H1 (cell line): ENCODE measurements at regions not wholly inside any gene's neighbourhood (a gene's known extent, or its start where the extent isn't known, plus 50 kb on each side); places are given as distances from the start of the nearest gene placed in this dataset.

Experiments
- CTCF ChIA-PET: fragments of 300-600 bp; sonication (Branson Sonifier 250); formaldehyde crosslinking; loops from one replicate; lab custom pipeline; 2021; ENCODE audit not compliant: partially characterized antibody; lab: Charles Lee
- POLR2A ChIA-PET: fragments of 300-600 bp; sonication (Branson Sonifier 250); formaldehyde crosslinking; loops from one replicate; lab custom pipeline; 2021; ENCODE audit warnings: inconsistent platforms; ENCODE audit not compliant: partially characterized antibody; lab: Charles Lee
- DNase-seq, 2 experiments: peaks; one replicate each; pipeline versions ENCODE4 v3.0.0 to v3.0.0-alpha.2; 2010 to 2022; ENCODE audit warnings: low spot score in 2 of 2, low read depth in 1 of 2, mixed read lengths in 1 of 2
- FAIRE-seq: peaks from 2 replicates; lab custom pipeline; 2011; peaks lifted over from hg19 to GRCh38; lab: Jason Lieb, UNC
- H2AFZ ChIP-seq: 2 replicates; pipeline ENCODE4 v1.8.1; 2012; ENCODE audit warnings: low read length, inconsistent platforms
- H2AK5ac ChIP-seq: 2 replicates; pipeline ENCODE4 v1.6.1; 2013; ENCODE audit warnings: low read depth, low read length
- H2BK120ac ChIP-seq: replicated peaks from 2 replicates; pipeline ENCODE3; 2013; ENCODE audit warnings: low read depth, low read length, inconsistent platforms
- H2BK12ac ChIP-seq: 2 replicates; pipeline ENCODE4 v1.6.1; 2013; ENCODE audit warnings: low read depth, low read length
- H2BK15ac ChIP-seq: 2 replicates; pipeline ENCODE4 v1.6.1; 2013; ENCODE audit warnings: low read length
- H2BK20ac ChIP-seq: 2 replicates; pipeline ENCODE4 v1.6.1; 2013; ENCODE audit warnings: low read length
- H2BK5ac ChIP-seq: 2 replicates; pipeline ENCODE4 v1.6.1; 2013; ENCODE audit warnings: low read depth, low read length
- H3K14ac ChIP-seq: 2 replicates; pipeline ENCODE4 v1.6.1; 2013; ENCODE audit warnings: inconsistent platforms; ENCODE audit not compliant: insufficient read length
- H3K18ac ChIP-seq: 2 replicates; pipeline ENCODE4 v1.6.1; 2013; ENCODE audit warnings: low read length; ENCODE audit errors: extremely low read depth
- H3K23ac ChIP-seq: 2 replicates; pipeline ENCODE4 v1.6.1; 2013; ENCODE audit warnings: inconsistent platforms; ENCODE audit not compliant: insufficient read length
- H3K23me2 ChIP-seq: 2 replicates; pipeline ENCODE4 v1.6.1; 2013; ENCODE audit warnings: low read depth, low read length
- H3K27ac ChIP-seq: 2 replicates; pipeline ENCODE4 v1.6.1; 2011; ENCODE audit warnings: low read depth, low read length, inconsistent platforms
- H3K27me3 ChIP-seq, 4 experiments: replicated peaks in 1 of 4; 1 replicate in 1 of 4; 2 replicates in 3 of 4; pipeline versions ENCODE4 v1.6.1 to v1.8.1; 2011 to 2013; ENCODE audit warnings: low read length in 3 of 4, mild to moderate bottlenecking in 3 of 4, inconsistent platforms in 2 of 4, mixed read lengths in 2 of 4, moderate library complexity in 1 of 4; ENCODE audit not compliant: control insufficient read depth in 3 of 4, insufficient read depth in 3 of 4; ENCODE audit errors: extremely low read depth in 1 of 4
- H3K36me3 ChIP-seq, 4 experiments: 2 replicates each; pipeline versions ENCODE4 v1.6.1 to v1.8.1; 2011 to 2013; ENCODE audit warnings: mild to moderate bottlenecking in 4 of 4, low read length in 3 of 4, moderate library complexity in 2 of 4, control low read depth in 1 of 4, inconsistent platforms in 1 of 4; ENCODE audit not compliant: insufficient read depth in 4 of 4, control insufficient read depth in 2 of 4
- H3K4ac ChIP-seq: replicated peaks from 2 replicates; pipeline ENCODE3; 2013; ENCODE audit warnings: low read length, low read depth, mixed read lengths, inconsistent platforms; ENCODE audit not compliant: insufficient read length
- H3K4me1 ChIP-seq, 4 experiments: replicated peaks in 1 of 4; 1 replicate in 1 of 4; 2 replicates in 3 of 4; pipeline versions ENCODE4 v1.6.1 to v1.8.1; 2011 to 2013; ENCODE audit warnings: low read length in 3 of 4, inconsistent platforms in 2 of 4, mixed read lengths in 1 of 4; ENCODE audit not compliant: insufficient read depth in 4 of 4, control insufficient read depth in 3 of 4
- H3K4me2 ChIP-seq, 2 experiments: 2 replicates each; pipeline versions ENCODE4 v1.6.1 to v1.8.1; 2011 to 2013; ENCODE audit warnings: low read depth in 2 of 2, low read length in 2 of 2, control low read depth in 1 of 2, inconsistent platforms in 1 of 2, mild to moderate bottlenecking in 1 of 2; ENCODE audit not compliant: insufficient read depth in 1 of 2
- H3K4me3 ChIP-seq, 4 experiments: fragments of 200-600, 300-600 bp in 1 of 4; sonication (generic), shearing (Covaris generic), sonication (Bioruptor Twin) in 1 of 4; 2 replicates each; pipeline versions ENCODE4 v1.5.1 to v1.8.1; 2011 to 2016; ENCODE audit warnings: low read length in 4 of 4, low read depth in 3 of 4, control low read depth in 2 of 4, inconsistent platforms in 2 of 4, mild to moderate bottlenecking in 2 of 4, mixed read lengths in 1 of 4, moderate library complexity in 1 of 4; ENCODE audit not compliant: insufficient read depth in 2 of 4; ENCODE audit errors: extremely low read depth in 1 of 4
- H3K56ac ChIP-seq: replicated peaks from 2 replicates; pipeline ENCODE3; 2013; ENCODE audit warnings: low read depth, mild to moderate bottlenecking, mixed read lengths, low read length, inconsistent platforms; ENCODE audit not compliant: insufficient read length
- H3K79me1 ChIP-seq: 2 replicates; pipeline ENCODE4 v1.6.1; 2013; ENCODE audit warnings: low read depth, low read length, control low read depth
- H3K79me2 ChIP-seq, 2 experiments: 2 replicates each; pipeline versions ENCODE4 v1.6.1 to v1.8.1; 2012 to 2013; ENCODE audit warnings: low read length in 2 of 2, mild to moderate bottlenecking in 2 of 2, inconsistent platforms in 1 of 2; ENCODE audit not compliant: insufficient read depth in 2 of 2, control insufficient read depth in 1 of 2
- H3K9ac ChIP-seq, 4 experiments: replicated peaks in 1 of 4; 1 replicate in 1 of 4; 2 replicates in 3 of 4; pipeline versions ENCODE4 v1.6.1 to v1.8.1; 2011 to 2013; ENCODE audit warnings: low read depth in 3 of 4, low read length in 3 of 4, control low read depth in 2 of 4, mild to moderate bottlenecking in 2 of 4, moderate library complexity in 2 of 4, inconsistent platforms in 1 of 4; ENCODE audit errors: extremely low read depth in 1 of 4
- H3K9me3 ChIP-seq, 2 experiments: 2 replicates each; pipeline versions ENCODE4 v1.6.1 to v1.8.1; 2012 to 2013; ENCODE audit warnings: mild to moderate bottlenecking in 2 of 2, moderate library complexity in 2 of 2, control low read depth in 1 of 2, inconsistent platforms in 1 of 2, low read depth in 1 of 2, low read length in 1 of 2, mixed read lengths in 1 of 2; ENCODE audit not compliant: insufficient read depth in 2 of 2
- H4K20me1 ChIP-seq, 2 experiments: replicated peaks in 1 of 2; 2 replicates each; pipeline versions ENCODE3 to v1.8.1; 2011 to 2013; ENCODE audit warnings: inconsistent platforms in 2 of 2, low read length in 2 of 2, mild to moderate bottlenecking in 1 of 2; ENCODE audit not compliant: insufficient read depth in 2 of 2, control insufficient read depth in 1 of 2
- H4K5ac ChIP-seq: 2 replicates; pipeline ENCODE4 v1.6.1; 2013; ENCODE audit warnings: low read length, low read depth, mixed read lengths, inconsistent platforms; ENCODE audit not compliant: insufficient read length
- H4K8ac ChIP-seq: 2 replicates; pipeline ENCODE4 v1.8.0; 2013; ENCODE audit warnings: mild to moderate bottlenecking, moderate library complexity, low read length, inconsistent platforms; ENCODE audit not compliant: insufficient read depth; ENCODE audit errors: extremely low read depth
- H4K91ac ChIP-seq: replicated peaks from 2 replicates; pipeline ENCODE3; 2013; ENCODE audit warnings: low read length, mixed read lengths, inconsistent platforms; ENCODE audit not compliant: insufficient read length
- ATF2 ChIP-seq: IDR thresholded peaks from 2 replicates; pipeline ENCODE4 v1.6.1; 2012; ENCODE audit warnings: low read length, inconsistent platforms
- CBX5 ChIP-seq: fragments of 300-800, 300-1000 bp; sonication (generic); IDR thresholded peaks from 2 replicates; pipeline ENCODE4 v1.7.1; 2016; ENCODE audit warnings: antibody characterized with exemption, low read length, low read depth
- RFX5 ChIP-seq: IDR thresholded peaks from 2 replicates; pipeline ENCODE4 v1.6.1; 2011; ENCODE audit warnings: low read depth, low read length, improper control_type of control experiment, borderline replicate concordance
- TEAD4 ChIP-seq: IDR thresholded peaks from 2 replicates; pipeline ENCODE4 v1.6.1; 2012; ENCODE audit warnings: low read depth, low read length, inconsistent platforms, mixed read lengths
- ZNF274 ChIP-seq: IDR thresholded peaks from 2 replicates; pipeline ENCODE4 v1.7.0; 2012; ENCODE audit warnings: low read length, borderline replicate concordance; ENCODE audit errors: extremely low read depth
- WGBS, 2 experiments: shearing (Covaris generic) in 1 of 2; methylation state at CpG; one replicate each; pipeline versions ENCODE4 v1.1.6 to v1.1.7; 2013 to 2015; ENCODE audit warnings: low lambda C conversion rate in 2 of 2, mixed read lengths in 2 of 2, inconsistent platforms in 1 of 2, low coverage in 1 of 2, missing lambda C conversion rate in 1 of 2; ENCODE audit not compliant: insufficient replicate concordance in 2 of 2, insufficient coverage in 1 of 2, insufficient read length in 1 of 2; ENCODE audit errors: extremely low coverage in 1 of 2, missing lambda C conversion rate in 1 of 2; 5-methylcytosine and 5-hydroxymethylcytosine counted together

GRCh38 chr1:53379662-53380002 lies 51.8 kb upstream of the LRP8 start:
- H3K18ac ChIP-seq: no peak overlapping the region
- no peak overlapping the region for H3K4me2 ChIP-seq
- CTCF ChIA-PET: interaction anchor here (0.9 to 3.4 kb wide), 5 partner anchors 9 to 101 kb away, joined by 3 to 12 read pairs (median 3); no protein-coding TSS in a partner anchor
- no peaks in the 10 kb centered on the region for H3K79me2 ChIP-seq
- H3K4me1 ChIP-seq: peaks cover 0 to 6% (median 3%) of the 10 kb centered on the region in 4 experiments; a peak in 3 of 7 replicates
- H2AK5ac ChIP-seq: no peak overlapping the region
- no peak overlapping the region for H3K27ac ChIP-seq
- no peak overlapping the region for H2AFZ ChIP-seq
- no peak for TF ChIP-seq RFX5
- no peak for TF ChIP-seq ATF2
- no peak for TF ChIP-seq TEAD4
- no peak for TF ChIP-seq CBX5
- TF ChIP-seq ZNF274: no peak
- WGBS, 2 experiments: 95% methylated on average over 4 of the region's 4 CpGs; no CpG with 5 or more reads in 1 of the 2 experiments
- DNase-seq: peak in 1 of 2 experiments; percentile 32
- H3K23me2 ChIP-seq: no peaks in the 10 kb centered on the region; the same call in 1 of the 2 replicates
- 0 out of 2 replicates have a peak overlapping the region, but pooled peaks have one; percentile 20 for H2BK15ac ChIP-seq
- H4K5ac ChIP-seq: no peak overlapping the region
- H4K8ac ChIP-seq: no peak overlapping the region
- H3K9ac ChIP-seq: no peak overlapping the region
- no peak overlapping the region for H4K91ac ChIP-seq
- no peak overlapping the region for H3K4me3 ChIP-seq
- FAIRE-seq: no peak
- H2BK120ac ChIP-seq: no peak overlapping the region
- H3K23ac ChIP-seq: no peak overlapping the region
- H3K79me1 ChIP-seq: no peaks in the 10 kb centered on the region
- no peak overlapping the region for H2BK5ac ChIP-seq
- POLR2A ChIA-PET: interaction anchor here (1.1 kb wide), 1 partner anchor 53 kb away, joined by 3 read pairs; no protein-coding TSS in a partner anchor
- H3K56ac ChIP-seq: no peak overlapping the region
- no peak overlapping the region for H2BK12ac ChIP-seq
- no peaks in the 10 kb centered on the region for H3K36me3 ChIP-seq
- no peaks in the 10 kb centered on the region for H3K9me3 ChIP-seq
- H3K14ac ChIP-seq: no peak overlapping the region
- H3K27me3 ChIP-seq: peaks cover 0 to 6% (median 1%) of the 10 kb centered on the region in 4 experiments; a peak in 4 of 7 replicates
- H3K4ac ChIP-seq: no peak overlapping the region
- no peak overlapping the region for H2BK20ac ChIP-seq
- no peaks in the 10 kb centered on the region for H4K20me1 ChIP-seq
